ENCODE measurements at regions not wholly inside any gene's neighbourhood (a gene's known extent, or its start where the extent isn't known, plus 50 kb on each side); places are given as distances from the start of the nearest gene placed in this dataset.

GRCh38 chr14:87305345-87305744 is 687.6 kb downstream of the GALC start (continued):
- TF ChIP-seq RB1 (IDR thresholded peaks at IDR 0.05; ENCODE audit: borderline replicate concordance), result no peak

GRCh38 chr14:87304404-87304803 is 688.6 kb downstream of the GALC start:
- in situ Hi-C loops (cut with MboI), result no loop called here
- ChIA-PET RAD21 (ENCODE audit: unreplicated experiment) (no interaction called here), POLR2A (no interaction called here), SMC1A (ENCODE audit: uncharacterized antibody, unreplicated experiment) (no interaction called here), CTCF (no interaction called here)
- intact Hi-C loops (cut with micrococcal nuclease; ENCODE audit: unreplicated experiment), result no loop called here
- no TSS peak for BruUV-seq (replicated peaks)
- H2AFZ ChIP-seq (ENCODE audit: control insufficient read depth, low read depth, low read length), result no peak overlapping the region
- H3K9me3 ChIP-seq (replicated peaks; ENCODE audit: control insufficient read depth, insufficient read depth, low read length), result no peaks in the 10 kb centered on the region
- no peak overlapping the region for H3K27ac ChIP-seq (ENCODE audit: control insufficient read depth, insufficient read depth)
- H3K27me3 ChIP-seq (replicated peaks in 1 of 2; ENCODE audit: control insufficient read depth in 2 of 2, insufficient read depth in 2 of 2, low read length in 1 of 2), result no peaks in the 10 kb centered on the region
- TF ChIP-seq PAX5 (IDR thresholded peaks at IDR 0.05; ENCODE audit: borderline replicate concordance, low read depth, low read length) (no peak), CHD4 (IDR thresholded peaks at IDR 0.05) (no peak), CBFB (IDR thresholded peaks at IDR 0.05; ENCODE audit: low read depth) (no peak), YY1 (IDR thresholded peaks at IDR 0.05; ENCODE audit: low read depth, low read length) (no peak), E2F4 (IDR thresholded peaks at IDR 0.05; ENCODE audit: low read depth, low read length) (no peak), NR2C1 (IDR thresholded peaks at IDR 0.05) (no peak), ZBTB40 (IDR thresholded peaks at IDR 0.05; ENCODE audit: borderline replicate concordance) (no peak), IKZF2 (IDR thresholded peaks at IDR 0.05) (no peak), MEF2B (IDR thresholded peaks at IDR 0.05; ENCODE audit: partially characterized antibody, poor library complexity, severe bottlenecking) (no peak), E4F1 (IDR thresholded peaks at IDR 0.05; ENCODE audit: borderline replicate concordance, partially characterized antibody) (no peak), EP300 (IDR thresholded peaks at IDR 0.05; ENCODE audit: borderline replicate concordance in 1 of 2, control insufficient read depth in 1 of 2, low read depth in 2 of 2, low read length in 2 of 2) (no peak), GABPA (IDR thresholded peaks at IDR 0.05; ENCODE audit: low read depth) (no peak), ATF3 (IDR thresholded peaks at IDR 0.05; ENCODE audit: borderline replicate concordance, extremely low read depth, low read depth, low read length) (no peak)
- H3K36me3 ChIP-seq (ENCODE audit: control insufficient read depth in 2 of 2, insufficient read depth in 2 of 2, low read length in 1 of 2), result no peaks in the 10 kb centered on the region
- H3K4me3 ChIP-seq, result no peak overlapping the region
- no peak overlapping the region for H3K9ac ChIP-seq (ENCODE audit: control insufficient read depth, insufficient read depth, low read length)
- no peak overlapping the region for H3K4me2 ChIP-seq (ENCODE audit: control insufficient read depth, insufficient read depth)
- no peaks in the 10 kb centered on the region for H3K4me1 ChIP-seq (ENCODE audit: control insufficient read depth, insufficient read depth, low read length)
- no peak for ATAC-seq
- FAIRE-seq, result no peak
- no peak for DNase-seq (ENCODE audit: low read depth, low spot score)
- H4K20me1 ChIP-seq (ENCODE audit: control insufficient read depth, insufficient read depth), result no peaks in the 10 kb centered on the region
- H3K79me2 ChIP-seq (ENCODE audit: control insufficient read depth, insufficient read depth, low read length), result no peaks in the 10 kb centered on the region
